ENCODE measurements at regions not wholly inside any gene's neighbourhood (a gene's known extent, or its start where the extent isn't known, plus 50 kb on each side); places are given as distances from the start of the nearest gene placed in this dataset.

DNA sequence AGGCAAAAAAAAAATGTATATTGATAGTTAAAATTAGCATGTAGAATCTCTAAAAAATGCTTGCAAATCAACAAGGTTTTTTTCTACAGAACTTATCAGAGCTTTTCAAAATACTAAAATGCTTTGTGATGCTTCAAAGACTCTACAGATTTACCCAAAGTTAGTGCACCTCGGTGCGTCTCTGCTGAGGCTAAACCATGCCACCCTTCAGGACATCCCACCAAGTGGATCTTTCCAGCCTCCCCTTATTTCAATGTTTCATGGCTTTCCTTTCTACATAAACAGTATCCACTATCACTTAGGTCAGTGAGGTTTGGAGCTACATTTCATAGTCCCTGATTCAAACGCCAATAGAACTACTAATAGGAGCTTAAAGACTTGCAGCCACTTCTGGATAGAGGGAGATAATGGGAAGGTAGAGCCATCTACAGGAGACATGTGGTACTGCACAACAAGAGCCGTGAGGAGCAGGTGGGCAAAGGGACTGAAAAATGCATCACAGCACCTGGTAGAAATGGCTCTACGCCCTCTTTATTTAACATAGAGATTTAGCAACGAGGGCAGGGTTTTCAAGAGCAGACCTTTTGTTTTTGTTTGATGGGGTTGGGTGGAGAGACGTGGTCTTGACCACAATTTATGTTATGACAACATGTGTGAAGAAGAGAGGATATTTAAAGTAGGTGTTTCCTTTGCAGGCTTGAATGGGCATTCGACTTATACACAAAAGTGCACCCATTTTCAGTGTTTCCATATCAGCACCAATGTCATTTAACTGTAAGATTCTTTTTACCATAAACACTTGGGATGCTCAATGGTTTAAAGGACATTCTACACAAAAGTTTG lies 56.1 kb upstream of the SLC35G4 start:
- Histone ChIP-seq H3K36me3 (replicated peaks in 1 of 2) (no peaks in the 10 kb centered on the region), H3K4me3 (no peak overlapping the region), H3K9me3 (replicated peaks in 1 of 3) (no peaks in the 10 kb centered on the region), H3K4me1 (replicated peaks in 1 of 2) (no peaks in the 10 kb centered on the region), H3K27ac (no peak overlapping the region), H3K27me3 (peaks cover 12% of the 10 kb centered on the region)
- peak in 5 of 7 donors; percentile 17 to 55 (median 29) for DNase-seq
- 27 to 28% (median 28%) methylated on average over 8 of the region's 8 CpGs for whole genome bisulfite sequencing, 4 donors
- TF ChIP-seq POLR2A (IDR thresholded peaks at IDR 0.05) = no peak
- TF ChIP-seq, protein P1, sequence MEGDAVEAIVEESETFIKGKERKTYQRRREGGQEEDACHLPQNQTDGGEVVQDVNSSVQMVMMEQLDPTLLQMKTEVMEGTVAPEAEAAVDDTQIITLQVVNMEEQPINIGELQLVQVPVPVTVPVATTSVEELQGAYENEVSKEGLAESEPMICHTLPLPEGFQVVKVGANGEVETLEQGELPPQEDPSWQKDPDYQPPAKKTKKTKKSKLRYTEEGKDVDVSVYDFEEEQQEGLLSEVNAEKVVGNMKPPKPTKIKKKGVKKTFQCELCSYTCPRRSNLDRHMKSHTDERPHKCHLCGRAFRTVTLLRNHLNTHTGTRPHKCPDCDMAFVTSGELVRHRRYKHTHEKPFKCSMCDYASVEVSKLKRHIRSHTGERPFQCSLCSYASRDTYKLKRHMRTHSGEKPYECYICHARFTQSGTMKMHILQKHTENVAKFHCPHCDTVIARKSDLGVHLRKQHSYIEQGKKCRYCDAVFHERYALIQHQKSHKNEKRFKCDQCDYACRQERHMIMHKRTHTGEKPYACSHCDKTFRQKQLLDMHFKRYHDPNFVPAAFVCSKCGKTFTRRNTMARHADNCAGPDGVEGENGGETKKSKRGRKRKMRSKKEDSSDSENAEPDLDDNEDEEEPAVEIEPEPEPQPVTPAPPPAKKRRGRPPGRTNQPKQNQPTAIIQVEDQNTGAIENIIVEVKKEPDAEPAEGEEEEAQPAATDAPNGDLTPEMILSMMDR (IDR thresholded peaks at IDR 0.05) = peak; percentile 67 to 87 (median 78)
- intact Hi-C loops (cut with DNase I) = loop anchor here in 1 of 2 donors (10.0 kb wide), 1 partner anchor 239 kb away; no protein-coding TSS in a partner anchor

DNA sequence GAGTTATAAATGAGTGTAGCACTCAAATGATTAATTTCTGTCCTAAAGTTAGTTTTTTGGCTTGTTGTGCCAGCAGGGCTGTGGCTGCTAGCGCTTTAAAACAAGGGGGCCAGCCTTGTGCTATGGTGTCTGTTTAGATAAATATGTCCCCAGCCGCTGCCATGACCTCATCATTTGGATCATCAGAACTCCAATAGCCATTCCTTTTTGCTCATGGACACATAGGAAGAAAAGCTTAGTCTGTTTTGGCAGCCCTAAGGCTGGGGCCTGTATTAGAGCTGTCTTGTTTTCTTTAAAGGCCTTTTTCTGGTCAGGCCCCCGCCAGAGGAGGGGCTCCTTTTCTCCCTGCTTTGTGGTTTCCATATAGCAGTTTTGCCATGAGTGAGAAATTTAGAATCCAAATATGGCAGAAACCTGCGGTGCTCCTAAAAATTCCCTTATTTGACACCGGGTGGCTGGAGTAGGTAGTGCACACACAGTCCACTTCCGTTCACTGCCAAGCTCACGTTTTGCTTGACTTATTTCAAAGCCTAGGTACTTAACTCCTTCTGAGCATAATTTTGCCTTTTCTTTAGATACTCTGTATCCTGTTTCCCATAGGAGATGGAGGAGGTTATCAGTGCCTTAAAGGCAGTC lies 60.4 kb upstream of the SLC35G4 start:
- H3K4me1 ChIP-seq (replicated peaks in 1 of 2) = no peaks in the 10 kb centered on the region
- no peak overlapping the region for H3K4me3 ChIP-seq
- H3K27ac ChIP-seq = no peak overlapping the region
- peaks cover 0 to 10% (median 0%) of the 10 kb centered on the region in 3 donors for H3K9me3 ChIP-seq (replicated peaks in 1 of 3)
- no peak for DNase-seq
- WGBS, 4 donors = 75 to 86% (median 78%) methylated on average over 7 of the region's 7 CpGs
- H3K36me3 ChIP-seq (replicated peaks in 1 of 2) = no peaks in the 10 kb centered on the region
- intact Hi-C loops (cut with DNase I) = no loop called here
- TF ChIP-seq, protein P1 (IDR thresholded peaks at IDR 0.05) = no peak
- TF ChIP-seq POLR2A (IDR thresholded peaks at IDR 0.05) = no peak
- H3K27me3 ChIP-seq = peaks cover 3% of the 10 kb centered on the region

DNA sequence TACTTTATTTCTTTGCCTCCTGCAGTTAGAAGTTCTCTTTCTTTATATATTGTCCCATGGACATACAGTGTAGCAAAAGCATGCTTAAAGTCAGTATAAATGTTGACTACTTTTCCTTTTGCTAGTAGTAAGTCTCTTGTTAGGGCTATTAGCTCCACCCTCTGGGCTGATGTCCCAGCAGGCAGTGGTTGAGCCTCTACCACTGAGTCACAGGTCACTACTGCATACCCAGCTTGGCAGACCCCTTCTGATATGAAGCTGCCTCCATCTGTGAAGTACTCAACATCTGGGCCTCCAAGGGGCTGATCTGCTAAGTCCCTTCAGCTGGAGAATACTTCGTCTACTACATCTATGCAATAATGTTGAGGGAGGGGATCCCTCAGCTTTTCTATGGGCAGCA lies 61.0 kb upstream of the SLC35G4 start:
- intact Hi-C loops (cut with DNase I) = no loop called here
- 46 to 80% (median 75%) methylated on average over 1 of the region's 1 CpG for WGBS, 4 donors
- H3K4me1 ChIP-seq (replicated peaks in 1 of 2) = no peaks in the 10 kb centered on the region
- DNase-seq = no peak
- H3K4me3 ChIP-seq = no peak overlapping the region
- TF ChIP-seq POLR2A (IDR thresholded peaks at IDR 0.05) = no peak
- TF ChIP-seq, protein P1 (IDR thresholded peaks at IDR 0.05) = no peak
- H3K36me3 ChIP-seq (replicated peaks in 1 of 2) = no peaks in the 10 kb centered on the region
- H3K27ac ChIP-seq = no peak overlapping the region
- H3K27me3 ChIP-seq = peaks cover 3% of the 10 kb centered on the region
- H3K9me3 ChIP-seq (replicated peaks in 1 of 3) = peaks cover 0 to 10% (median 0%) of the 10 kb centered on the region in 3 donors

DNA sequence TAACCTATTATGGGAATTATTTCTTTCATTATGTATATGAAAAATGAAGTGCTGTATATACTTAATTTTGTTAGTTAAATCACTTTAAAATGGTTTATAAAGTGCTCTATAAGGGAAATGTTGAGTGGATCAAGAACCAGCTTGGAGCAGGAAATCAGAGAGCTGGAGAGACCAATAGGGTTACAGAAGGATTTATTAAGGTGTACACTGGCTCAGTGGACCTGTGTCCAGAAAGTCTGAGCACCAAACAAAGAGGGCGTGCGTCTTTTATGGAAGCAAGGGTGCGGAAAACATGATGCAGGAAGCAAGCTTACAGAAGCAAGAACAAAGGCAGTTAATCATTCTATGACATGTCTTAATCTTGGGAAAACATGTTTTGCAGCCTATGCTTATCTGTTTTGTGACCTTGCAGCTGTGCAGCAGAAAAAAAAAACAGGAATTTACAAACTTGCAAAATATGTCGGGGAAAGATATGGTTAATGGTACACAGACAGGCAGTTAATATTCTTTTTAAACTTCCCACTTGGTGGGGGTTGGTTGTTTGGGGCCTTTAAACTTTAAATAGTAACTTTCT lies 65.2 kb upstream of the SLC35G4 start:
- intact Hi-C loops (cut with DNase I) = no loop called here
- H3K36me3 ChIP-seq (replicated peaks in 1 of 2) = no peaks in the 10 kb centered on the region
- 27 to 50% (median 47%) methylated on average over 4 of the region's 4 CpGs for WGBS, 4 donors
- no peaks in the 10 kb centered on the region for H3K27me3 ChIP-seq
- H3K27ac ChIP-seq = no peak overlapping the region
- H3K4me1 ChIP-seq (replicated peaks in 1 of 2) = no peaks in the 10 kb centered on the region
- peaks cover 0 to 17% (median 0%) of the 10 kb centered on the region in 3 donors for H3K9me3 ChIP-seq (replicated peaks in 1 of 3)
- DNase-seq = no peak
- TF ChIP-seq, protein P1 (IDR thresholded peaks at IDR 0.05) = no peak
- TF ChIP-seq POLR2A (IDR thresholded peaks at IDR 0.05) = no peak
- H3K4me3 ChIP-seq = no peak overlapping the region
